ENCODE measurements at regions not wholly inside any gene's neighbourhood (a gene's known extent, or its start where the extent isn't known, plus 50 kb on each side); places are given as distances from the start of the nearest gene placed in this dataset.

DNA sequence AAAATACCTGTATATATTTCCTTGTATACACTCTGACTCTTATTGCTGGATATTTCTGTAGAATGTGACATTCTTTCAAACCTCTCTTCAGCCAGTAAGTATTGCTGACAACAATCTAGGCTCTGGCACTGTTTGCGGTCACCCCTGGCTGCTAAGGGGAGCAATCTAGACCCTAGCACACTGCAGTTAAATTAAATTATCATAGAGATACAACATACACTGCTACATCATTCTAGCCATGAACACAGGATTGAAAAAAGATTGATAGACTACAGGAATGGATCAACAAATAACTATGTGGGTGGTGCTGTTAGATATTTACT lies 108.7 kb upstream of the MEIS2 start:
- TF ChIP-seq, protein P1, sequence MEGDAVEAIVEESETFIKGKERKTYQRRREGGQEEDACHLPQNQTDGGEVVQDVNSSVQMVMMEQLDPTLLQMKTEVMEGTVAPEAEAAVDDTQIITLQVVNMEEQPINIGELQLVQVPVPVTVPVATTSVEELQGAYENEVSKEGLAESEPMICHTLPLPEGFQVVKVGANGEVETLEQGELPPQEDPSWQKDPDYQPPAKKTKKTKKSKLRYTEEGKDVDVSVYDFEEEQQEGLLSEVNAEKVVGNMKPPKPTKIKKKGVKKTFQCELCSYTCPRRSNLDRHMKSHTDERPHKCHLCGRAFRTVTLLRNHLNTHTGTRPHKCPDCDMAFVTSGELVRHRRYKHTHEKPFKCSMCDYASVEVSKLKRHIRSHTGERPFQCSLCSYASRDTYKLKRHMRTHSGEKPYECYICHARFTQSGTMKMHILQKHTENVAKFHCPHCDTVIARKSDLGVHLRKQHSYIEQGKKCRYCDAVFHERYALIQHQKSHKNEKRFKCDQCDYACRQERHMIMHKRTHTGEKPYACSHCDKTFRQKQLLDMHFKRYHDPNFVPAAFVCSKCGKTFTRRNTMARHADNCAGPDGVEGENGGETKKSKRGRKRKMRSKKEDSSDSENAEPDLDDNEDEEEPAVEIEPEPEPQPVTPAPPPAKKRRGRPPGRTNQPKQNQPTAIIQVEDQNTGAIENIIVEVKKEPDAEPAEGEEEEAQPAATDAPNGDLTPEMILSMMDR (IDR thresholded peaks at IDR 0.05), result no peak
- no peak for TF ChIP-seq POLR2A (IDR thresholded peaks at IDR 0.05)

Data from prostate gland (tissue), 2 donors.